Liver (tissue), 3 donors: ENCODE measurements at regions not wholly inside any gene's neighbourhood (a gene's known extent, or its start where the extent isn't known, plus 50 kb on each side); places are given as distances from the start of the nearest gene placed in this dataset.

ENCODE experiments used
- EGR1 ChIP-seq, 2 donors: IDR thresholded peaks; 2 replicates each; pipeline ENCODE4 v1.6.1; 2016 to 2018; ENCODE audit warnings: antibody characterized with exemption in 2 of 2, low read depth in 2 of 2
- GABPA ChIP-seq, 2 donors: IDR thresholded peaks in 1 of 2; conservative IDR thresholded peaks in 1 of 2; 2 replicates each; pipeline ENCODE4 v1.6.1; 2016; ENCODE audit warnings: antibody characterized with exemption in 2 of 2, mild to moderate bottlenecking in 1 of 2, moderate library complexity in 1 of 2
- JUND ChIP-seq, 2 donors: IDR thresholded peaks; 2 replicates each; pipeline ENCODE4 v1.6.1; 2016; ENCODE audit warnings: antibody characterized with exemption in 2 of 2
- RXRA ChIP-seq, 2 donors: IDR thresholded peaks; 2 replicates each; pipeline ENCODE4 v1.6.1; 2017 to 2018; ENCODE audit warnings: antibody characterized with exemption in 2 of 2, mild to moderate bottlenecking in 1 of 2
- TAF1 ChIP-seq: conservative IDR thresholded peaks from 2 replicates; pipeline ENCODE4 v1.6.1; 2016; ENCODE audit warnings: antibody characterized with exemption, mild to moderate bottlenecking
- YY1 ChIP-seq: IDR thresholded peaks from 2 replicates; pipeline ENCODE4 v1.6.1; 2016; ENCODE audit warnings: antibody characterized with exemption, mild to moderate bottlenecking
- TF ChIP-seq, protein P1 (sequence below): fragments of 150-350 bp; IDR thresholded peaks from 2 replicates; pipeline ENCODE4 v1.5.1; 2017; ENCODE audit warnings: improper control_type of control experiment, low read depth, low read length; ENCODE audit not compliant: missing input control
- TF ChIP-seq, protein P2 (sequence below): IDR thresholded peaks from 2 replicates; pipeline ENCODE4 v1.6.1; 2016; ENCODE audit warnings: antibody characterized with exemption
- TF ChIP-seq, protein P3 (sequence below): IDR thresholded peaks from 2 replicates; pipeline ENCODE4 v1.6.1; 2016; ENCODE audit warnings: antibody characterized with exemption
- donor health status: healthy.
- donor health status: healthy.

DNA sequence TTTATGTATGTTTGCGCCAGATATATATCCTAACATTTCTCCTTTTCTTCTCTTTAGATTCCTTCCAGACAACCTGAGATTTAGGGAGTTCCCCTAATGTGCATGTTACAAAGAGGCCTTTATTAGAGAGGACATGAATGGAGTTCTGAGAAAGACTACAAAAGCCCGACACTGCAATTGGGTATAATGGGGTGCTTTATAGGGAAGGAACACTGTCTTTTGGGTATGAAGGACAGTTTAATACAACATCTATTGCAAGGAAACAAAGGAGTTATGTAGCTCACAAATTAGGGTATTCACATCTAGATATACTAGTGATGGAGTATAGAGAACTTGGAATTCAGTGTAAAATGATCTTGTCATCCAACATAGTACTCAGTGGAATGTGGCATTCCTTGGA, 383.8 kb downstream of the FIGN start:
- TF ChIP-seq, protein P1, sequence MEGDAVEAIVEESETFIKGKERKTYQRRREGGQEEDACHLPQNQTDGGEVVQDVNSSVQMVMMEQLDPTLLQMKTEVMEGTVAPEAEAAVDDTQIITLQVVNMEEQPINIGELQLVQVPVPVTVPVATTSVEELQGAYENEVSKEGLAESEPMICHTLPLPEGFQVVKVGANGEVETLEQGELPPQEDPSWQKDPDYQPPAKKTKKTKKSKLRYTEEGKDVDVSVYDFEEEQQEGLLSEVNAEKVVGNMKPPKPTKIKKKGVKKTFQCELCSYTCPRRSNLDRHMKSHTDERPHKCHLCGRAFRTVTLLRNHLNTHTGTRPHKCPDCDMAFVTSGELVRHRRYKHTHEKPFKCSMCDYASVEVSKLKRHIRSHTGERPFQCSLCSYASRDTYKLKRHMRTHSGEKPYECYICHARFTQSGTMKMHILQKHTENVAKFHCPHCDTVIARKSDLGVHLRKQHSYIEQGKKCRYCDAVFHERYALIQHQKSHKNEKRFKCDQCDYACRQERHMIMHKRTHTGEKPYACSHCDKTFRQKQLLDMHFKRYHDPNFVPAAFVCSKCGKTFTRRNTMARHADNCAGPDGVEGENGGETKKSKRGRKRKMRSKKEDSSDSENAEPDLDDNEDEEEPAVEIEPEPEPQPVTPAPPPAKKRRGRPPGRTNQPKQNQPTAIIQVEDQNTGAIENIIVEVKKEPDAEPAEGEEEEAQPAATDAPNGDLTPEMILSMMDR = no peak
- TF ChIP-seq GABPA (IDR thresholded peaks at IDR 0.05 in 1 of 2, conservative IDR thresholded peaks at IDR 0.05 in 1 of 2) (no peak), EGR1 (IDR thresholded peaks at IDR 0.05; ENCODE audit: low read depth in 2 of 2) (no peak), JUND (IDR thresholded peaks at IDR 0.05) (no peak), RXRA (IDR thresholded peaks at IDR 0.05) (no peak), YY1 (no peak), TAF1 (no peak)
- TF ChIP-seq, protein P2, sequence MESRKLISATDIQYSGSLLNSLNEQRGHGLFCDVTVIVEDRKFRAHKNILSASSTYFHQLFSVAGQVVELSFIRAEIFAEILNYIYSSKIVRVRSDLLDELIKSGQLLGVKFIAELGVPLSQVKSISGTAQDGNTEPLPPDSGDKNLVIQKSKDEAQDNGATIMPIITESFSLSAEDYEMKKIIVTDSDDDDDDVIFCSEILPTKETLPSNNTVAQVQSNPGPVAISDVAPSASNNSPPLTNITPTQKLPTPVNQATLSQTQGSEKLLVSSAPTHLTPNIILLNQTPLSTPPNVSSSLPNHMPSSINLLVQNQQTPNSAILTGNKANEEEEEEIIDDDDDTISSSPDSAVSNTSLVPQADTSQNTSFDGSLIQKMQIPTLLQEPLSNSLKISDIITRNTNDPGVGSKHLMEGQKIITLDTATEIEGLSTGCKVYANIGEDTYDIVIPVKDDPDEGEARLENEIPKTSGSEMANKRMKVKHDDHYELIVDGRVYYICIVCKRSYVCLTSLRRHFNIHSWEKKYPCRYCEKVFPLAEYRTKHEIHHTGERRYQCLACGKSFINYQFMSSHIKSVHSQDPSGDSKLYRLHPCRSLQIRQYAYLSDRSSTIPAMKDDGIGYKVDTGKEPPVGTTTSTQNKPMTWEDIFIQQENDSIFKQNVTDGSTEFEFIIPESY = no peak
- TF ChIP-seq, protein P3, sequence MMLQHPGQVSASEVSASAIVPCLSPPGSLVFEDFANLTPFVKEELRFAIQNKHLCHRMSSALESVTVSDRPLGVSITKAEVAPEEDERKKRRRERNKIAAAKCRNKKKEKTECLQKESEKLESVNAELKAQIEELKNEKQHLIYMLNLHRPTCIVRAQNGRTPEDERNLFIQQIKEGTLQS = no peak
